ENCODE measurements at regions not wholly inside any gene's neighbourhood (a gene's known extent, or its start where the extent isn't known, plus 50 kb on each side); places are given as distances from the start of the nearest gene placed in this dataset.
"Not testable (repeated sequence)": the region's sequence is repeated elsewhere in the genome, so short reads cannot be mapped to it uniquely, and the experiment has no call there.

DNA sequence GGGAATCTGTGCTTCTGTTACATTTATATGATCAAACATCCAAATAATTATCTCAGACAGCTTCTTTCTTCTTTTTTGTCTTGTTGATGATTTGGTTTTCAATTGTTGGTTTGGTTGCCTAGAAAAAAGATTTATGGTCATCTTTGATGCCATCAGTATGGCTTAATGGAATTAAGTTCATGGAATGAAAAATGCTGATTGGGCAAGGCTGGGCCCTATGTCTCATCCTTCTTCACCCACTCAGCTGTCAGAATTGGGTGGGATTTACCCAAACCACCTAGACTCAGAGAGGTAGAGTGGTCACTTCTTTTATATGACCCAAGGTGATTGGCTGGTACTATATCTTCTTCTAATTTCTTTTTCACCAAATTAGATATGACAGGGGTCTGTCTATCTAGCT lies 258.3 kb downstream of the DOK5 start:
- no peak for DNase-seq (ENCODE audit: low spot score)

DNA sequence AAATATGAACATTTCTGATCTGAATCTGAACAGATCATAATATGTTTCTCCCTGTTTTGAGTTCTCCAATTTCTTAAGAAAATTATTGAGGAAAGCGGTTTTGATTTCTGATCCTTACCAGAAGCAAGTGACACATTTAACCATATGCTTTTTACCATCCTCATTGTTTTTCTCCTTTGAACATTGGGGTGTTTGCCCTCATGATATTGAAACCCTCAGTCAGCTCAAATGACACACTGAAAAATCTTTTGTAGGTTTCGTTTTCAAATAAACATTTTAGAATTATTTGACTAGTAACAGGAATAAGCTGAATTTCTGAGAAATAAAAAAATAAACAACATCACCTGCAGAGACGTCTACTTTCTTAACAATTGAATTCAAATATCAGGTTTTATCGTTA lies 252.1 kb downstream of the DOK5 start:
- DNase-seq (ENCODE audit: low spot score) = no peak

DNA sequence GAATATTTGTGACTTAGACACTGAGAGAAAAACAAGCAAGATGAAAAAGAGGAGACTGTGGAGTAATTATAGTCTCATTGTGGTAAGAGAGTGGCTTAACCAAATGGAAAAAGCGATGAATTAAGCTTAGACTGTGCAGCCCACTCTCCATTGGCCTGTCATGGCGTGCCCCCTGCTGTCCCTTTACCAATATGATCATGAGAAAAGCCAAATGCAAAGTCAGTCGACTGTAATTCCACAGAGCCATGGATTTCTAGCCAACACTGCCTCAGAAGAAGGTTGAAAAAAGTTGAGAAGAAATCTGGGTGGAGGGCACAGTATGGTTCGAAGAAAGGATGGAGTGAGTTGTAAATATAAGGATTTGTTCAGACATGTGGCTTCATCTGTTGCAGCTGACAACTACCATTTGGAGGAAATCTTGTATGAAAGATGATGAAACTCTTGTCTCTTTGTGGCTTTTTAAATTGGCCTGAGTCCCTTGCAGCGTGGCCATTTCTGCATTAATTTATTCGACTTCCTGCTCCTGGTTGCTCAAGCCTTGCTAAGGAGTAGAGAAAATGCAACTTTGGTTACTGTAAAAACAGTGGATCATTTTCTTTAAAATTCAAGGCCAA lies 251.4 kb downstream of the DOK5 start:
- no peak for DNase-seq (ENCODE audit: low spot score)

DNA sequence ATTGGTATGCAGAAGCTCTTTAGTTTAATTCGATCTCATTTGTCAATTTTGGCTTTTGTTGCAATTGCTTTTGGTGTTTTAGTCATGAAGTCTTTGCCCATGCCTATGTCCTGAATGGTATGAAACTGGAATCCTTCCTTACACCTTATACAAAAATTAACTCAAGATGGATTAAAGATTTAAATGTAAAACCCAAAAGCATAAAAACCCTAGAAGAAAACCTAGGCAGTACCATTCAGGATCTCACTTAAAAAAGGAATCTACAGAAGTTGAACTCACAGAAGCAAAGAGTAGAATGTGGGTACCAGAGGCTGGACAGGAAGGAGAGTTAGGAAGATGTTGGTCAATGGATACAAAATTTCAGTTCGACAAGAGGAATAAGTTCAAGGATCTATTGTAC lies 249.9 kb downstream of the DOK5 start:
- DNase-seq (ENCODE audit: low spot score) = not testable (repeated sequence)

DNA sequence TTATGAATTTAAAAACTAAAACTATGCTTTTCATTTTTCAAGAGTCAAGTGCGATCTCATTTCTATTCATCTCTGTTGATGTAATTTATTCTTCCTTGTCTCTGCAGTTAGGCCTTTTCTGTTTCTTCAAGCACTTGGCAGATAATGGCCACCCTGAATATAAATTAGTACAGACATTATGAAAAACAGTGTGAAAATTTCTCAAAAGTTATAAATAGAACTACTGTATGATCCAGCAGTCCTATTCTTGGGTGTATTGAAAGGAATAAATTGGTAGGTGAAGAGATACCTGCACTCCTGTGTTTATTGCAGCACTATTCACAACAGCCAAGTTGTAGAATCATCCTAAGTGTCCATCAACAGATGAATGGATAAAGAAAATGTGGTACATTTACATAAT lies 248.3 kb downstream of the DOK5 start:
- DNase-seq (ENCODE audit: low spot score) = no peak

DNA sequence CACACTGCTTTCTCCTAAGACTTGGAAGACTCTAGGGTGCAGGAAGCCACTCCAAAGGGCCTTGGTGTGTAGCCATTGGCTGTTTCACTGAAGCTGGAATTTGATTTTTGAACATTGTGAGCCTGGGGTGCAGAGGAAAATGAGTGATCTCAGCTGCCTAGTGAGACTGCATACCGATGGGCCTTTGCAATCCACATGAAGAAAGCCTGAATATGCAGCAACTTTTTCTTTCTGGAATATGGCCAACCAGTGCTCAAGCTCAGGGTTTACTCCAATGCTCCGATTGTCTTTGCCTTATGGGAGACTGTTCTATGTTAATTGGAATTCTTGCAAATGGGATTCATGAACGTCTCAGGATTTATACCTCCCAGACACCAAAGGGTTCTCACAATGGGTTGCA lies 242.6 kb downstream of the DOK5 start:
- no peak for DNase-seq (ENCODE audit: low spot score)

DNA sequence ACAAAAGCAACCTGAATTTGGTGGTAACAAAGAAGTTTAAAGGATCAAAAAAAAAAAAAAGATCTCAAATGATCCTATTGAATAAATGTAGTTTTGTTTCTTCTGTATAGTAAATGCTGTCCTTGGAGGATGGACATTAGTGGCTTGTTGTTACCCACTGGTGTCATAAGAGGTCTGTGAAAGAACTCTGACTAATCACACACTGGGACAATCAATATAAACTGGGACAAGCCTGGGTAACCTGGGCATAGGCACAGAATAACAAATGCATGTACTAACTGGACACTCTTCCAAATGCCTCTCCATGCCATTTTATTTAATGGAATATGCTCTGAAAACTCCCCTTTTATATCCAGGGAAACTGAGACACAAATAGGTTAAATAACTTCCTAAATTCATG lies 241.4 kb downstream of the DOK5 start:
- DNase-seq (ENCODE audit: low spot score) = no peak

DNA sequence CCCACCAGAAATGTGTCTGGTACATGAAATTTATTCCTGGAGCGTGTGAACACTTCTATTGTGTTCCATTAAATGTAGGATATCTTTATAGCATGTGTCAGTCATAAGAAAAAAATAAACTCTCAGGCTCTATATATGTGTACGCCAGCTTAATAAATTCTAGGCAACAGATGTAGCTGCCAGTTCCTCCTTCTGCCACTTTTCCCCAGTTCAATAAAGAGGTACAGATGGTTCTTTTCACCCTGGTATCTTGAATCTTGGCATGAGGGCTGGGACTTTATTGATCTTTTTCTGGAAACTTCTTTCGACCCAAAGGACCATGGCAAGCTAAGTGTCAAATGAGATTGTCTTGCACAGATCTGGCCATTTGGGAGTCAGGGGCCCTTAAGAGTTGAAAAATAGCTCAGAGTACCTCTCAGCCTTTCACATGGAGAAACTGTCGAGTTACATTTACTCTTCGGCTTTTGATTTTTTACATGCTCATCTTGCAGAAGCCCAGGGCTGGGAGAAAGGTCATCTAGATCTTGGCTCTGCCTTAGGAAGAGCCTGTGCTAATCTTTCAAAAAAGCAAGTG lies 240.9 kb downstream of the DOK5 start:
- no peak for DNase-seq (ENCODE audit: low spot score)

DNA sequence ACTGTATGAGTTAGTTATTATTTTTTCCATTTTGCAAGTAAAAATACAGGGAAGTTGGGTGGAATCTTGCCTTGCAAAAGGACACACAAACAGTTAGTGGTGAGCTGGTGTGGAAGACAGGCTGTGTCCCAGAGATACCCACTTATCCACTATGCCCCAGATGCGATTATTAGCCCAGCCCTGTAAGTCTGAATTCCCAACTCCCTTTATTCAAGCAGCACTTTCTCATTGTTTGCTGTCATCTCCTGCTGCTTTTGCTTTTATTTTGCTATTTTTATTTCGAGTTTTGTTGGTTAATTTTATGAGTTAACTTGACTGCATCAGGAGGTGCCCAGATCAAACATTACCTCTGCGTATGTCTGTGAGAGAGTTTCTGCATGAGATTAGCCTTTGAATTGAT lies 239.4 kb downstream of the DOK5 start:
- no peak for DNase-seq (ENCODE audit: low spot score)

DNA sequence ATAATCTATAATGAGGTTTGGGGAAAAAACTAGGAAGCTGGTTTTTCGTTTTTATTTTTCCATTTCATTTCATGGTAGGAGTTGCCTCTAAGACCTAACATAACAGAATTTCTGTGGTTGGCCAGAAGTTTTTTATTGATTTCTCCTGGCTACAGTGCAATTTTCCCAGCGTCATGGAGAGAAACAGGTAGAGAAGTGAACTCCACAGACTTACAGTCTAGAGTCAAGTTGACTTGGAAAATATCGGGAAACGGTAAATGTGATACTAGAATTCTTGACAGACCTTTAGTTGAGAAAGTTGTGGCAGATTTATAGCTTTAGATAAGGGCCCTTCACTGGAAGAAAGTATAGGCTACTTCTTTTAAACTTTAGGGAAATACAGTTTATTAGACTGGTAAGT lies 238.3 kb downstream of the DOK5 start:
- DNase-seq (ENCODE audit: low spot score) = no peak

DNA sequence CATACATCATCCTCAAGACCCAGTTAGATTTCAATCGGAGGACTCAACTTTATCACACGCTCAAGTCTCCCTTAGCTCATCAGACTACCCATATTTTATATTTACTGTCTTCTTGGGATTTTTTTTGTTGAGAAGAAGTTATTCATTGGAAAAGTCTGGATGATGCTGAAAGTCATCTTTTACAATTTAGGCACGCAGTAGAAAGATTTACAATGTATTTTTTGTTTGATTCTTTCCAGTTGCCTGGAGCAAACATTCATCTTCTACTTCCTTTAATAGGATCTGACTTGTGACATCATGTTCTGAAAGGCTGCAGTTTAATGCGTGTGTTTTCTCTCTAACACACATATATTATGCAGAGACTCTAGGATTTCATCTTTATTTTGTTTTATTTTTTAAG lies 235.7 kb downstream of the DOK5 start:
- no peak for DNase-seq (ENCODE audit: low spot score)

DNA sequence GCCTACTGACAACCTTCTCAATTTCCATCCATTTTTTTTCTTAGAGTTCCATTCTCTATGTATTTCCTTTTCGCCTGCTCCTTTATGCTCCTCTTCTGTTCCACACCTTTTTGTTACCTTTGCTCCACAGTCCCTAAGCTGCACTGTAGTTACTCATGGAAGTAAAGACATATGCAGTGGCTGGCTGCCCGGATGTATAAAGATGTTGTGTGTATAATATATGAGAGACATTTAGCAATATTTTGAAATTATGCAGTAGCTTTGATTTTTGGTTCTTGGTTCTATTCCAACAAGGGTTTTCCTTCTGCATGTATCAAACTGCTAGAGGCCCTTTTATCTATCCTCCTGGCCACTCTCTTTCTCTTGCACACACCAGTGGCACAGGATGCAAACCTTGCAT lies 234.9 kb downstream of the DOK5 start:
- DNase-seq (ENCODE audit: low spot score) = no peak

DNA sequence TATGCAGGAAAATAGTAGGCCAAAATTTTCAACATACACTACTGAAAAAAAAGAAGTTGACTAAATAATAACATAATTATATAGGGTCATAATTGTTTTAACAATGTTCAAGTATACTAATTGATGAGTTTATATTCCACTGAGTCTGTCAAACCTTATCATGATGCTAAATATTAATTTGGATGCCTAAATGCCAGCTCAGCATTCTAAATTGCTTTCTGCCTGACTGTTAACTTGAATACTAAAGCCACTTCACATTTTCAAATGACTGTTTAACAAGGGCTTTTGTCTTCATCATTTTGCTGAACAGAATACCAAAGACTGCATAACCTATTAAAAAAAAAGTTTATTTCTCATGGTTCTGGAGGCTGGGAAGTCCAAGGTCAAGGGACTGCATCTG lies 232.8 kb downstream of the DOK5 start:
- DNase-seq (ENCODE audit: low spot score) = no peak

DNA sequence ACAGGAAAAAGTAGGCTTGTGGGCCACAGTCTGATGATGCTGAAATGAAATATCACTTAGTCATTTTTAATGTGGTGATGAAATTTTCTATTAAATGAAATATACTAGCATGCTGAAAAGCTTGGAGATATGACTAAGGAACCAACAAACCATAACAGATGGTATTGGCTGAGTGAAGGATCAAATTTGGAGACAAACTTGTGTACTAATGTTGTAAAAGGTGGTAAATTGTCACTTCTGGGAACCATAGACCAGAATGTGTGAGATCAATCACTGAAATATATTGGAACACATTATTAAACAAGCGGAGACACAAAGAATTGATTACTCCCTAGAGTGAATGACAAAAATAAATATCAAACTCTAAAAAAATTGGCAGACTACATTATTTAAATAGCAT lies 232.4 kb downstream of the DOK5 start:
- DNase-seq (ENCODE audit: low spot score) = no peak

DNA sequence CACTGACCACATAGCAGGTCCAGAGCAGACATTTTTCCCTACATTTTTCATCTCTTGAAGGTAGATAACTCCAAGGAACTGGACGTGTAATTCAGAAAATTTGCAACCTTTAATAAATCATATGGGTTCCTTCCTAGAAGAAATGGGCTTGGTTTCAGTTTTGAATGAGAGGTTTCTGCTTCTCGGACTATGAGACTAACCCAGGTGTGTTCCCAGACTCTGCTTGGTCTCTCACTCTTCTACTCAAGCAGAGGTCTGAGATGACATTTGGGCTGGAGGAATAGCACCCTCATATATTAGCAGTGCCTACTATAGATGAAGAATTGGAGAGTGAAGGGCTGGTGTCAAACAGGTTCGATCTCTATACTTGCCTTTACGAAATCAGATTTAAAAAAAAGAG lies 231.2 kb downstream of the DOK5 start:
- no peak for DNase-seq (ENCODE audit: low spot score)

DNA sequence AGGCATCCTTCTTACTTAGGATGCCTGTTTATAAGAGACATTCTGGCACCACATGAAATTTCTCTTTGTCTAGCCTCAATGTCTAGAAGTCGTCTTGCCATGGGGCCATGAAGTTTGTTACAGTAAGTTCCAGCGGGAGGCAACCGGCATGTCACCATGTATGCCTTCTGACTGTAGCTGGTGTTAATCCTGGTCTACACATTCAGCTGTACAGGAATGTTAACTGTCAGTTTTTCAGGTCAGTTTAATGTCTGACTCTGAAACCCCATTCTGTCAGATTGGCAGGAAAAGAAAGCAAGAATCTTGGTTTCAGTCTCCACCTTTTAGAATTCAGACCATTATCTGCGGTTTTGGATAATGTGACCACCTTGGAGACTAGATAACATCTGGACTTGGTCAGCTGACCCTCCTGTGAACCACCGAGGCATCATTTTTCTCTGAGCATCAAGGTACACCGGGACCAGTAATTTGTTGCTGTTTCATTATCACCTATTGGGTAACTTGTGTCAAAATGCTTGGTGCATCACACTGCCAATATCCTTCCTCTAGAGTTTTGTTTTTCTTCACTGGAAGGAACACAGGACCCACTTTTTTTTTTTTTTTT lies 228.7 kb downstream of the DOK5 start:
- DNase-seq (ENCODE audit: low spot score) = no peak
